Ecto neural progenitor cell (in vitro differentiated cells): ENCODE measurements at regions not wholly inside any gene's neighbourhood (a gene's known extent, or its start where the extent isn't known, plus 50 kb on each side); places are given as distances from the start of the nearest gene placed in this dataset.

Source experiments
- DNase-seq: peaks from one replicate; pipeline ENCODE4 v3.0.0-alpha.2; 2018; ENCODE audit warnings: low spot score

DNA sequence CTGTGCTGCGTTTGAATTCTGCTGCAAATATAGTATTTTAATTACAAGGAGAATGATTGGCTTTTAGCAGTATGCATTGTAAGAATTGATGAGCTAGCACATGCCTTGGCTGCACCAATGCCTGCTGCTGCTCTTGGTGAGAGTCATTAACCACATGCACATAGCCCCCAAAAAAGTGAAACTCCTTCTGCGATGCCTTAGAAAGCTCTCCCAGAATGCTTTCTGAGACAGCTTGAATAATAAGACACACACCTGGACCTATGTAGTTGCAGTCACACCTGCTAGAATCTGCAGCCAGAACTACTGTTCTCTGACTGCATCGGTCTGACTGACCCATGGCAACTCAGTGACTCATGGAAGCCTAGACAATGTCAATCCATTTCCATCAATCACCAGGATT lies 170.1 kb upstream of the DDX18 start:
- no peak for DNase-seq

DNA sequence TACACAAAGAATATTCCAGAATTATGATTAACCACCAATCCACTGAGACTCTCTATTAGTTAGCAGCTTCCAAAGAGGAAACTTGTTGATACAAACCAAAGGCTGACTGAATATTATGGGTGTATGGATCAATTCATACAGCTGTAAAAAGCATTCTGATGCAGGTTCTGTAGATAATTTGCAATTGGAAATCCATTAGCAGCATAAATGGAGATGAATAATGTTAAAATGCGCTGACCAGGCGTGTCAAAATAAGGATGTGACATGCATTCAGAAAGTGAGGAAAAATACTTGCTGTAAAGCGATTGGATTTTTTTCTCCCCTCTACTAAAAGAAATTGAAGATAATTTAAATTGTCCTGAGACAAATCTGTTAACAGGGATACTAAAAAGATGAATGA lies 169.0 kb upstream of the DDX18 start:
- DNase-seq, result no peak

DNA sequence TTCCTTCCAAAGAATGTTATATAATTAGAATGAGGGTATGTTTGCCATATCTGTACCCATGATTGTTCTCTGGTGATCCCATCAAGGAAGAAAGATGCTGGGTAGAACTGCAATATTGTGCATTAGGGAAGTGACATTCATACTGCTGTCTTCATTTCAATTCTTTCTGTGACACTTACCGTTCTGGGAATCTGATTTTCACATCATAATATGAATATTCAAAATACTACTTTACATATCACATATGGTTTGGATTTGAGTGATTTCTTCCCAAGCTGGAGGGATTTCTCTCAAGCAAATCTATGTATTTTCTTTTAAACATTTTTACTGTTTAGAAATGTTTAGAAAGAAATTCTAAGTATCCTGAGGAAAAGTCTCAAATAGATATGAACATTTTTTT lies 168.4 kb upstream of the DDX18 start:
- DNase-seq, result no peak

DNA sequence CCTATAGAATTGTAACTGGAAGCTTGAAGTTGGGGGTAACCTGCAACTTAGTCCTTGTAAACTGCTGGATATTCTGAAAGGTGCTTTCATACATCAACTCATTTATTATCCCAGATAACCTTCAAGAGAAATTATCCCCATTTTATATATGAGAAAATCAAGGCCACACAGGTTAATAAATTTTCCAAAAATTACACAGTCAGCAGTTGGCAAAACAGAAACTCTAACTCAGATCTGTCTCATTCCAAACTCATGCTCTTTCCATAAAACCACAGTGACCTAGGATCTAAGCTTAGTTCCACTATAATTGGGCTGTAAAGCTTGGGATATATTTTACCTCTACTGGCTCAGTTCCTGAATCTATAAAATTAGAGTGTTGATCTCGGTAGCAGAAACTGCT lies 167.6 kb upstream of the DDX18 start:
- DNase-seq, result no peak

DNA sequence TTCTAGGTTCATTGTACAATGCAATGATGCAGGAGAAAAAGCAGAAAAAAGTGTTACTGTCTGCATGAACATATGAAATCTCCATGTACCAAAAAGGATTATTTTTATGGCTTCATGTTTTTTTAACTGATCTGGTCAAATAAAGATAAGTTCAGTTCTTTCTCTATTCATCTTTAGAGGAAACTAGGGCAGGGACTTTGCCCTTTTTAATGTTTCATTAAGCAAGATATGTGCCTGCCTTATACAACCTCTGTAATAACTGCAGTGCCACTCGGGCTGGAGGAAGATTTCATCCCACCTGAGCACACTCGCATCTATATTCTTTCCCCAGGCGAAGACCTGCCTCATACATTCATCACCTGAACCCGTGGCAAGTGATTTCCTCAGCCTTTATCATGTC lies 157.9 kb upstream of the DDX18 start:
- DNase-seq, result no peak

DNA sequence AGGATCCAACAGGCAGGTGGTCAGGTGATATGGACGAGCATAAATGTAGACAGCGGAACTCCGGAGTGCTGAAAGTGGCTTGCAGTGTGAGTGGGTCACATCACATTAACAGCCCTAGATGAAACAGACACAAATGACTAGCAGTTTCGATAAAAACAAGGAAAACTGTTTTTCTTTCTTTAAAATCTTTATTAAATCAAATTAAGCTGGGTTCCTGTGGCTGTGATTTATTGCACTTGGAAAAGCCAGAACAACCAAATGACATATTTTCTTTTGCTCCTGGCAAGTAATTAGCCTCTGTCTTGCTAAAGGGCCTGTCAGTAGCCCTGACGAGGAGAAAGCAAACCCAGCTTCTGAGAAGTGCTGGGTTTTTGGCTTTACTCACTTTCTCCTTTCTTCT lies 152.9 kb upstream of the DDX18 start:
- DNase-seq, result no peak

DNA sequence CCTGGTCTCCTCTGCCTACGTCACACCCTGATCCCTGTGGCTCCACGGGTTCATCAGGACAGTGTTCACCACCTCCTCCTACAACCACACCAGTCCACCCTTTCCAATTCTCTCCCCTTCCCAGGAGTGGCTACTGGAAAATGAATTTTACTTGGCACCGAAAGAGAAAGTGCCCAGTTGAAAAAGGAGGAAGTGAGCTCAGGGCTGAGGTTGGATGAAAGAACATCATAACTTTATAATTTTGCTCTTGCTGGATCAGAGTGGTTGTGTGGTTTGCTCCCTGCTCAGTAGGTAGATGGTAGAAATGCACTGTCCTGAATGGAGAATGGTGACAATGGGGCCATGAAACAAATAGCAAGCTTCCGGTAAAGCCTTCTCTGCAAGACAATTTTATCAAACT lies 140.3 kb upstream of the DDX18 start:
- no peak for DNase-seq

DNA sequence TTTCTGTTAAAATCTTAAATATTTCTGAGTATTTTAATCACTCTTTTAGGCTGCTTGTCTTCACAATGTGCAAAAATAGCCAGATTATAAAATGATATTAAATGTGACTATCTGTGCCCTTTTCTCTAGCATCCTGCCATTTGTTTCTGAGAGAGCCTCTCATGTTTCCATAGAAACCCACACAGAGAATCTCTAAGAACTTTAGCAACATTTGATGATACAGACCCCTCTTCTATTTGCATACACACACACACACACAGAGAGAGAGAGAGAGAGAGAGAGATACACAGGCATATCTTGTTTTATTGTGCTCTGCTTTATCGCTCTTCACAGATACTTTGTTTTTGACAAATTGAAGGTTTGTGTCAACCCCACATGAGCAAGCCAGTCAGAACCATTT lies 134.5 kb upstream of the DDX18 start:
- DNase-seq, result no peak

DNA sequence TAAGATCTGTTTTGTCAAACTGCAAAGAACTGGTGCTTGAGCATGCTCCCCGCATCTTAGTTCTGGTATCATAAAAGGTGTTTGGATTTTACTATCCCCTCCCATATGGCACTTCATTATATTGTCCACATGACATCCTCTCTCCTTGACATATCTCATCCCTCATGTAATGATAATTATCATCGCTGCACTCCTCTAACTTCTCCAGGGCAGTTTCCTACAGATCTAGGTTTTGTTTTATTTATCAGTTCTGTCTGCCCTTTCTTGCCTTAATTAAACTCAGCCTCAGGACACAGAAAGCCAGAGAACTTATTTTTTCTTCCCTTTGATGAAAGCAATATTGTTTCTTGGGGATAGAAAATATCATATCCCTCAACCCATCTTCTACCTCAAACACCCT lies 129.6 kb upstream of the DDX18 start:
- no peak for DNase-seq

DNA sequence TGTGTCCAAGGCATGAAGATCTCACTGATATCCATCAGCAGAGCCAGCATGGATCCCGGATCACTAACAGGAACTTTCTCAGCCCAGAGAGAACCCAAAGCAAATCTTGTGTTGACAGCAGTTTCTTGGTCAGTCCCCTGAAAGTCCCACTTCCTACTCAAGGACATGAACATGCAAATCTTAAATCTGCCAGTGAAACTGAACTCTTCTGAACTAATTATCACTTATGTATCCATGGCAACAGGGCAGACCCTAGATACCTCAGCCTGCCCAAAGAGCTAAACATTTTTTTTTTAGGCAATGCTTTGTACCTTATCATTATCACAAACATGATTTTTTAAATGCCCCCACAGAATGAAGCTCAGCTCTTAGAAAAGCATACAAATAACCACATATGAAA lies 127.8 kb upstream of the DDX18 start:
- DNase-seq, result no peak

DNA sequence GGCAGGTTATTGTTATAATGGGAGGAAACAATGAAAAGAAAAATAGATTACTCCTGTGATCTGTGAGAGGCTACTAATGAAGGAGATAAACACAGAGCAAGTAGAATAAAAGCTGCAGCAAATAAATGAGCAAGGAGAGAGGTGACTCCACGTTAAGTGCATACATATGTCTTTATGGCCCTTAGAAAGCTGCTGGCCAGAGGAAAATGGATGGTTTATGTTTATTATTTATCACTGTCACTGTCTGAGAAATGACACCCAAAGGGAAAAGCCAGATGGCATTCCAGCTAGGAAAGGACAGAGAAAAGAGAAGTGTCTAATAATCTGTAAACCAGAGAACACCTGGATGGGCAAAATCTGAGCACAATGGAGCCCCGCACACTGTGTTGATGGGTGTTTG lies 122.9 kb upstream of the DDX18 start:
- no peak for DNase-seq

DNA sequence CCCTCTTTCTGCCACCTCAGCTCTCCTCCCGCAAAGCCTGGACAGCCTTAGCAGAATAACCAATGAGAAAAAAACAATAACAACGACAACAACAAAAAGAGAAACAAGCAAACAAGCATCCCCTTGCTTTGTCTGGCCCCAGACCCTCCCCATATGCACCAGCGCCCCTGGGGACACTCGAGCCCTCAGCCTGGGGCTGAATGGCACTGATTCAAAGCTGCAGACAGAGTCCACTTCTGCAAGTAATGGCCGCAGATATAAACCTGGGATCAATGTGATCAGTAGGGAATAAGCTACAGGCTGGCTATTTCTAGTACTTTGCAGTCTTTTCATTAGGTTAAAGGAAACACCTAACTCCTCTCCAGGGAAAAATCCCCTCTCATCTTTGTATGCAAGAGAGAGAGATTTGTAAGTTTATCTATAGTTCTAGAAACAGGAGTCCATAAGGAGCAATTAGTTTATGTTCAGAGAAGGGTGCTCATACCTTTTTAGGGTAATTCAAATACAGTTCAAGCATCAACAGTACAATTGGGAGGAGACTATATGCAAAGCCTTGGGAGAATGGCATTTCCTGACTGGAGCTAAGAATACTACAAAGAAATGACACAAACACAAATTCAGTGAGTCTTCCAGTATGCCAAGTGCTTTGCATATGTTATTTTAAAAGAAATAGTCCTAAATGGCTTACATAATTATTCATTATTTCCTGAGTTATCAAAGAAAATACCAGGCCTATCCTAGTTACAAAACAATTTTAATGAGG lies 122.3 kb upstream of the DDX18 start:
- no peak for DNase-seq

DNA sequence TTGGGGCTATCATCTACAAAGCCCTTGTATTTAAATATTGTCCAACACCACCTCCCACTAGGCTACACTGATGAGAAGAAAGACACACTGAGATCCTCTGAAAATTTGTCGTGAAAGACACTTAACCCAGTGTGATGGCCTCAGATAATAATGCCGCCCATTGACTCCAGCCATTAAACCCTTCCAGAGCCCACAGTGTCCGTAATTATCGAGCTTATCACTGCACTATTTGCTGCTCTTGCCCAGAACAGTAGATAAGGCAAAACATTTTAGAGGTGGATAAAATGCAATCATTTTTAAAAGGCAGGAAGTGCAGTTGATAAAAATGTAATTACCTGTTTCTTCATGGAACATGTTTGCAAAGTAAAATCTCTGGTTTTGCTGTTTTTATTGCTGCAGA lies 121.3 kb upstream of the DDX18 start:
- no peak for DNase-seq

DNA sequence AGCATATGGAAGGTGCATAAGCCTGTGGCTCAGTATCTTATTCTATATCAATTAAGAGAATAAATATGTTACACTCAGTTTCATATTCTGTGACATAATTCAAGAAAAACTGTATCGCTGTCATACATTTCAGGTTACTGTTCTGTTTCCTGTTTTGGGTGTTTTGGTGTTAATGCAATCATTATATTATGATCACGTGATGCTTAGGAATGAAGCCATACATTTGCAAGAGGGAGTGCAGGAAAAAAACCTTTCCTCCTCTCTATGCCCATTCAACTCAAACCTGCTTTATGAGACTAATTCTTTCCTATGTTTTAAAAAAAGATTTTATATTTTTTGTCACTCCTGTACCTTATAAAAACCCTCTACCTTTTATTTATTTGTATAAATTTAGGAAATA lies 120.8 kb upstream of the DDX18 start:
- no peak for DNase-seq

DNA sequence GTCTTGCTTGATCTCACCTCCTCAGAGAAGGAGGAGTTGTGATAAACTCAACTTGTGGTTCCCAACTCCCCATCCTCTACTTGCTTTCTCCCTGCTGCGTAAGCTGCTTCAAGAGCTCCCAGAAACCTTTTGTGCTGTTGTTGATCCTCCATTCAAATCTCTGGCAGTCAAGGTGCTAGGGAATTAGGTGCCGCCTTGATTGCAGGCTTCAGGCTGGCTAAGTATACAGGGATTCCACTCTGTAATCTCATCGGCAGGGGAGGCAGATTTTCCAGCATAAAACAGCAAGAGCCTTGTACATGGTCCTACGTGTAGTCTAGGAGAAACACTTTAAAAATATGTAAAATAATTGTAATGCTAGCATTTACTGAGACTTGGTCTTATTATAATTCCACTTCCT lies 116.2 kb upstream of the DDX18 start:
- DNase-seq, result no peak

DNA sequence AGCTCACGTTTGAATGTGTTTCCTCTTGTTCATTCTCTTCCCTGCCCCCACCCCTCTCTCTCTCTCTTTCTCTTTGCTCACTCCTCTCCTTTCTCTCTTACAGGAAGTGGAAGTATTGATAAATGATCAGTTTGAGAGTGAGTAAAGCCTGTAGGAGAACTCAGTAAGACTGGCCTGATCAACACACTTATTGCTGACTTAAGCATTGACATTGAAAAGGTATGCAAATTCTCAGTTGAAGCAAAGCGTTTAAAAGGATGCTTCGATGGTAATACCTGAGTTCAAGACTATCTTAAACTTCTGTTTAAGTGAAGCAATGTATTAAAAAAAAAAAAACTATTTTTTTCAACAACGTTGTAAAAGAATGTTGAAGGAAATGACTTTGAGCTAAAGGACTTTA lies 115.7 kb upstream of the DDX18 start:
- DNase-seq, result no peak

DNA sequence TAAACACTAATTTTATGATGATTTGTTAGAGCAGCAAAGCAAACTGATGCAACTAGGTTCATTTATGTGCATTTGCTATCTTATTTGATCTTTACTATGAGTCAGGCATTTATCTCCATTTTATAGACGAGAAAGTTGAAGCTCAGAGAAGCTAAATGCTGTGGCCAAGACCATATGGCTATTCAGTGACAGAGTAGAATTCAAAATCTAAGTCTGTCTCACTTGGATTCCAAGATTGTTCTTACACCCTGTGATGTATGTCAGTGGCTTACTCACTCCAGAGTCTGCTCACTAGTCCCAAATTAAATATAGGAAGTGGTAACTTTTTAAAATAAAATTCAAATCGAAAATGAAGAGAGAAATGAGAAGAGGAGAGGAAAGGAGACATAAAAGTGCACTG lies 114.0 kb upstream of the DDX18 start:
- DNase-seq, result no peak

DNA sequence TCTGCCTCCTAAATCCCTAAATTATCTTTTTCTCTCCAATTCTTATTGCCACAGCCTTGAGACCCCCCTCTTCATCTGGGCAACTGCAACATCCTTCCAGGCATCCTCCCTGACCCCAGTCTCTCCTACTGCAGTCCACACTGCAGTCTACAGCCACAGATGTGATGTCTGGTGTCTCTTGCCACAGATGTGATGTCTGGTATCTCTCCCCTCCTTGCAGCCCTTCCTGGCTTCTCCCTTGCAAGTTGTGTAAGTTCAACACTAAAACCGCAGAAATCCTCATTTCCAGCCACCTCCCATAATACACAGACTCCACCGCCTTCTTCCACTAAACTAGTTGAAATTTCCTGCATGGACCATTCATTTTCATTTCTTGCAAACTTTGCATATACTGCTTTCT lies 113.1 kb upstream of the DDX18 start:
- no peak for DNase-seq

DNA sequence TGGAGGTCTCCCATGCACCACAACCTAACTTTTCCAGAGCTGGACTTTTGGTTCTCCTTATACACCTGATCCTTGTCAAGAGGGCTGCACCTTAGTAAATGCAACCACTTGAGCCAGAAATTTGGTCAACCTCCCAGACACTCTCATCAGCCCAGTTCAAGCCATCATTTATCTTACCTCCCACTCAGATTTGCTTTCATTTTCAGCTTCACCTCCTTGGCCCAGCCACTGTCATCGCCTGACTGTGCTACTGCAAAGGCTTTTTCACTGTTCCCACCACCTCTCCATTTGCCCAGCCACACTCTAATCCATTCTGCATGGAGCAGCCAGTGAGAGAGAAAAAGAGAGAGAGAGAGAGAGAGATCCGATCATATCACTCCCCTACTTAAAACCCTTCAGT lies 112.4 kb upstream of the DDX18 start:
- no peak for DNase-seq

DNA sequence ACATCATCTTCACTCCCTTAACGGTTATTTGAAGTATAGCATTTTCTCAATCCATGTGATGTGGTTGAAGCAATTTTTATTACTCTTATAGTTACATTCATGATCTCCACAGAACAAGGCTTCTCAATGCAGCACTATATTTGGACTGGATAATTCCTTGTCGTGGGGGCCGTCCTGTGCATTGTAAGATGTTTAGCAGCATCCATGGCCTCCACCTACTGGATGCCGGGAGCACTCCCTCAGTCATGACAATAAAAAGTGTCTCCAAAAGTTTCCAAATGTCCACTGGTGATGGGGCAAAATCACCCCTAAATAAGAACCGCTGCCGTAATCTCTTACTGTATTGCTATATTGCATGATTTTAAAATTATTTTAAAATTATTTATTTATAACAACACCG lies 110.6 kb upstream of the DDX18 start:
- no peak for DNase-seq

DNA sequence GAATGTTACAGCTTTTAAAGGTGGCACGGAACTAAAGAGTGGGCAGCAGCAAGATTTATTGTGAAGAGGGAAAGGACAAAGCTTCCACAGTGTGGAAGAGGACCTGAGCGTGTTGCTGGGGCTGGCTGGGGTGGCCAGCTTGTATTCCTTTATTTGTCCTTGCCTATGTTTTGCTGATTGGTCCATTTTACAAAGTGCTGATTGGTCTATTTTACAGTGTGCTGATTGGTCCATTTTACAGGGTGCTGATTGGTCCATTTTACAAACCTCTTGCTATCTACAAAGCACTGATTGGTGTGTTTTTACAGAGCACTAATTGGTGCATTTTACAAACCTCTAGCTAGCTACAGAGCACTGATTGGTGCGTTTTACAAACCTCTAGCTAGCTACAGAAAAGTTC lies 109.7 kb upstream of the DDX18 start:
- no peak for DNase-seq

DNA sequence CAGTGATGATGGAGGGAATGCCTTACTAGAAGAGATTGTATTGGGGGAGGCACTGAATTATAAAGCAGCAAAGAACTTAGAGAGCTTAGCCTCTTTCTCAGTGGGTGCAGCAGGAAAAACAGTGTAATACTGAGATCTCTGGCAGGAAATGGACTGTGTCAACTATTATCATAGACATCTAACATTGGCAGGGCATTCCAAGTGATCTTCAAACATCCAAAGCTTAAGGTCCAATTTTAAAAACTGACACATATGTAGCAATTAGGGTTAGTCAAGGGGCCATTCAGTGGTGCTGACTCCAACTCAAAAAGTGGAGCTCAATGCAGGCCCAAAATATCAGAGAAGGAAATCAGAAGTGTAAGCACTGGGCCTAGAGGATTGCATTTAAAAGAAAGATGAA lies 106.6 kb upstream of the DDX18 start:
- no peak for DNase-seq

DNA sequence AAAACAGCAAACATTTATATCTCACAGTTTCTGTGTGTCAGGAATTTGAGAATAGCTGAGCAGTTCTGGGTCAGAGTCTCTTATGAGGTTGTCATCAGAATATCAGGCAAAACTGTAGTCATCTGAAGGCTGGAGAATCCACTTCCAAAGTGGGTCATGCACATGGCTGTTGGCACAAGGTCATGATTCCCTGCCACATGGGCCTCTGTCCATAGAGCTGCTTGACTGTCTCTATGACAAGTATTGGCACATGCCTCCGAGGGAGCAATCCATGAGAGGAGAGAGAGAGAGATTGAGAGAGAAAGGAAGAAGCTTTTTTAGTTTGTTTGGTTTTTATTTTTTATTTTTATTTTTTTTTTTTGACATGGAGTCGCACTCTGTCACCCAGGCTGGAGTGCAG lies 101.8 kb upstream of the DDX18 start:
- no peak for DNase-seq

DNA sequence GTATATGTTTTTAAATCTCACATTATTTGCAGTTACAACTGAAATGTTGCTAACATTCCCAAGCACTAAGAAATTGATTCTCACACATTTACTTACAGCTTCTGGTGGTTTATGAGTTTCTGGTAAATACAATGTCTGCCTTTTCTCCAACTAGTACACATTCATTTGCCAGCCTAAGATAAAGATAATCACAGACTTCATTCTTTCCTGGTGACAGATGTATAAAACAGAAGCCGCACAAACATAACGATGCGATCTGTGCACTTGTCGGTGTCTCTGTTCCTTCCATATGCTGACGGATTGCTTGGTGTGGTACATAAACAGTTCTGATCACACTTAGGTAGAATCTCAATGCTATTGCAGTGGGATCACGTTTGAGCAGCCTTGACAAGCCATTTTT lies 100.4 kb upstream of the DDX18 start:
- DNase-seq, result no peak
